ENCODE measurements at regions not wholly inside any gene's neighbourhood (a gene's known extent, or its start where the extent isn't known, plus 50 kb on each side); places are given as distances from the start of the nearest gene placed in this dataset.

- no peak for FAIRE-seq
- Histone ChIP-seq H4K20me1 (replicated peaks; ENCODE audit: control insufficient read depth, extremely low read depth, insufficient read depth, low read length) (no peaks in the 10 kb centered on the region), H3K4me2 (ENCODE audit: insufficient read depth, low read length) (no peak overlapping the region), H3K9me1 (replicated peaks; ENCODE audit: control insufficient read depth, extremely low read depth, insufficient read depth, low read length) (no peaks in the 10 kb centered on the region), H3K4me1 (ENCODE audit: control insufficient read depth, extremely low read depth, insufficient read depth, low read length) (no peaks in the 10 kb centered on the region), H3K27me3 (ENCODE audit: control insufficient read depth in 2 of 2, insufficient read depth in 2 of 2, low read length in 2 of 2) (peaks cover 0 to 2% of the 10 kb centered on the region in 2 experiments), H3K36me3 (ENCODE audit: control insufficient read depth in 2 of 2, extremely low read depth in 1 of 2, insufficient read depth in 2 of 2, low read length in 2 of 2) (no peaks in the 10 kb centered on the region), H3K27ac (ENCODE audit: insufficient read depth, low read depth, low read length) (no peak overlapping the region), H3K4me3 (replicated peaks in 1 of 3; ENCODE audit: insufficient read depth in 1 of 3, low read depth in 1 of 3, low read length in 3 of 3) (no peak overlapping the region), H2AFZ (ENCODE audit: low read depth, low read length) (no peak overlapping the region), H3K9ac (replicated peaks; ENCODE audit: extremely low read depth, insufficient read depth, low read length) (no peak overlapping the region), H3K79me2 (ENCODE audit: control insufficient read depth, insufficient read depth, low read length) (no peaks in the 10 kb centered on the region), H3K9me3 (replicated peaks; ENCODE audit: control insufficient read depth, insufficient read depth, low read length) (no peaks in the 10 kb centered on the region)
- BruUV-seq (replicated peaks), result no TSS peak
- TF ChIP-seq MYC (IDR thresholded peaks at IDR 0.05; ENCODE audit: low read depth, low read length) (no peak), GATA2 (IDR thresholded peaks at IDR 0.05; ENCODE audit: insufficient read depth, insufficient read length, low read depth, low read length) (no peak), FOS (IDR thresholded peaks at IDR 0.05; ENCODE audit: borderline replicate concordance, insufficient read depth, low read length) (no peak), JUN (IDR thresholded peaks at IDR 0.05; ENCODE audit: borderline replicate concordance, insufficient read depth, insufficient read length, low read depth) (no peak), POLR2AphosphoS5 (IDR thresholded peaks at IDR 0.05; ENCODE audit: insufficient read depth, low read depth, low read length) (no peak), EZH2 (IDR thresholded peaks at IDR 0.05; ENCODE audit: borderline replicate concordance, low read depth, low read length, severe bottlenecking) (no peak), MAX (IDR thresholded peaks at IDR 0.05; ENCODE audit: insufficient read depth, insufficient read length) (no peak), POLR2A (IDR thresholded peaks at IDR 0.05; ENCODE audit: low read depth, low read length) (no peak)
- TF ChIP-seq, protein P1, sequence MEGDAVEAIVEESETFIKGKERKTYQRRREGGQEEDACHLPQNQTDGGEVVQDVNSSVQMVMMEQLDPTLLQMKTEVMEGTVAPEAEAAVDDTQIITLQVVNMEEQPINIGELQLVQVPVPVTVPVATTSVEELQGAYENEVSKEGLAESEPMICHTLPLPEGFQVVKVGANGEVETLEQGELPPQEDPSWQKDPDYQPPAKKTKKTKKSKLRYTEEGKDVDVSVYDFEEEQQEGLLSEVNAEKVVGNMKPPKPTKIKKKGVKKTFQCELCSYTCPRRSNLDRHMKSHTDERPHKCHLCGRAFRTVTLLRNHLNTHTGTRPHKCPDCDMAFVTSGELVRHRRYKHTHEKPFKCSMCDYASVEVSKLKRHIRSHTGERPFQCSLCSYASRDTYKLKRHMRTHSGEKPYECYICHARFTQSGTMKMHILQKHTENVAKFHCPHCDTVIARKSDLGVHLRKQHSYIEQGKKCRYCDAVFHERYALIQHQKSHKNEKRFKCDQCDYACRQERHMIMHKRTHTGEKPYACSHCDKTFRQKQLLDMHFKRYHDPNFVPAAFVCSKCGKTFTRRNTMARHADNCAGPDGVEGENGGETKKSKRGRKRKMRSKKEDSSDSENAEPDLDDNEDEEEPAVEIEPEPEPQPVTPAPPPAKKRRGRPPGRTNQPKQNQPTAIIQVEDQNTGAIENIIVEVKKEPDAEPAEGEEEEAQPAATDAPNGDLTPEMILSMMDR (IDR thresholded peaks at IDR 0.05; ENCODE audit: extremely low read depth in 1 of 2, insufficient read depth in 1 of 2, low read depth in 1 of 2, low read length in 2 of 2), result no peak
- ChIA-PET POLR2A (no interaction called here), CTCF (interaction anchor here (2.2 to 2.5 kb wide), 2 partner anchors 10 to 161 kb away, joined by 8 to 26 read pairs; no protein-coding TSS in a partner anchor)
- intact Hi-C loops (cut with micrococcal nuclease), result no loop called here
- dilution Hi-C loops (cut with MboI; ENCODE audit: extremely low pct_ligation_motif_present, low sequenced_read_pairs), result no loop called here
- no peak for DNase-seq (ENCODE audit: low read depth, low spot score)
Observed at GRCh38 chr1:221274373-221274772, 395.1 kb downstream of the HLX start.
